OCI-LY3 (cell line): ENCODE measurements at regions not wholly inside any gene's neighbourhood (a gene's known extent, or its start where the extent isn't known, plus 50 kb on each side); places are given as distances from the start of the nearest gene placed in this dataset.

ENCODE experiments used
- CTCF ChIP-seq: fragments of 200-600, 300-600 bp; sonication (generic); IDR thresholded peaks from 2 replicates; pipeline ENCODE4 v1.5.1; 2014; ENCODE audit warnings: antibody characterized with exemption, low read length, low read depth
- EZH2phosphoT487 ChIP-seq: fragments of 200-600 bp; shearing (Covaris generic); IDR thresholded peaks from 2 replicates; pipeline ENCODE4 v1.6.1; 2018; ENCODE audit warnings: antibody characterized with exemption, mixed run types, low read depth

- TF ChIP-seq EZH2phosphoT487 = no peak
- TF ChIP-seq CTCF = no peak
These were observed 135.7 kb upstream of the FOXF1 start for GRCh38 chr16:86374603-86375130.
